Central memory CD4-positive, alpha-beta T cell (primary cell): ENCODE measurements at regions not wholly inside any gene's neighbourhood (a gene's known extent, or its start where the extent isn't known, plus 50 kb on each side); places are given as distances from the start of the nearest gene placed in this dataset.

Experiments used
- DNase-seq: peaks from one replicate; pipeline ENCODE4 v3.0.0; 2022

DNA sequence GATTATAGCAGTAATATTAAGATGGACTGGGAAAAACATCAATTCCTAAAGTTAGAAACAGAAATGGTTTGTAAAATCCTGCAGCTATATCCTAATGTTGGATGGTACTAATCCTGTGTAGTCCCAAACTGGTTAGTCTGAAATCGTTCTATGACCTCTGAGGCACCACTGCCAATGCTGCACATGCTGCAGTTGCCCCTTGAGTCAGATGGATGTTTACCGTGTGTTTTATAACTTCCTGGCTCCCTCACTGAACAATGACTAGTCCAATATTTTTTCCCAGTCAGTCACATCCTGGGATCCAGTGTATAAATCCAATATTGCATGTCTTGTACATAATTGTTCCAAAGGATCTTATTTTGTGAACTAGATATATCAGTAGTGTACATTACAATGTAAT is 226.7 kb upstream of the PKDCC start:
- DNase-seq, result no peak

DNA sequence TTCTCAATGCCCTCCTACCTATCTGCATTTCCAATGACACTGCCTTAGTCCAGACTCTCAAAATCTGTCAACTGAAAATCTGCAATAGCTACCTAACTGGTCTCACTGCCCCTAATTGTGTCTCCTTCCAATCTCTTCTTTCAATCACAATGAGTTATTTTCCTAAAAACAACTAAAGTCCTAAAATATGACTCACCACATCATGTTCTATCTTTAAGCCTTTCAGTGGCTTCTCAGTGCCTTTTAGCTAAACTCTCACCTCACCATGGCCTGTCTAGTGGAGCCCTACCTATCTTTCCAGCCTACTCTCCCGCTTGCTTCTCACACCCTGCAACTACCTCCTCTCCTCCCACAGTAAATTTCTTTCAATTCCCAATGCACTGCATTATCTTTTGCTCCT is 220.9 kb upstream of the PKDCC start:
- no peak for DNase-seq

DNA sequence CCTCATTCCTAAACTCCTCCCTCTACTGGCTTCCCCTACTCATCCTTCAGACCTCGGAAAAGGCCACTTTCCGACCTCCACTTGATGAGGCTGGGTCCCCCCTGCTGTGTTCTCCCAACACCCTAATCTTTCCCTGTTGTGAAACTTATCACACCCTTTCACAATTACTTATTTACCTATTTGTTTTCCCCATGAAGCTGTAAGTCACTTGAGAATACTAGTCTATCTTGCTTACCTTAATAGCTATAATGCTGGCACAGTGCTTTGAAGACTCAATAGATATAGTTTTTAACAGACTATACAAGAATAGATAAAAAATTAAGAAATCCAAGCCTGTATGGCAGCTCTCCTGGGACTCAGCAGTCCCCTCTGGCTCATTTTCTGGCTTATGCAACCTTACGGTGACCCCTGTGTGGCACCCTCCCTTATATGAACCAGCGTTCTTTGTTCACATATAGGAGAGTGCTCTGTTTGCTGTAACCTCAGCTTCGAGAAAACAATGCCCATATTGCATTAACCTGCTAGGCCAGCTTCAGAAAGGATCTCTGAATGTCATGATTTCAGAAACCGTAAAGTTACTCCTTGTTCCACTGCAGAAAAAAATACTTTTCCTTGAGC is 220.4 kb upstream of the PKDCC start:
- DNase-seq, result no peak

DNA sequence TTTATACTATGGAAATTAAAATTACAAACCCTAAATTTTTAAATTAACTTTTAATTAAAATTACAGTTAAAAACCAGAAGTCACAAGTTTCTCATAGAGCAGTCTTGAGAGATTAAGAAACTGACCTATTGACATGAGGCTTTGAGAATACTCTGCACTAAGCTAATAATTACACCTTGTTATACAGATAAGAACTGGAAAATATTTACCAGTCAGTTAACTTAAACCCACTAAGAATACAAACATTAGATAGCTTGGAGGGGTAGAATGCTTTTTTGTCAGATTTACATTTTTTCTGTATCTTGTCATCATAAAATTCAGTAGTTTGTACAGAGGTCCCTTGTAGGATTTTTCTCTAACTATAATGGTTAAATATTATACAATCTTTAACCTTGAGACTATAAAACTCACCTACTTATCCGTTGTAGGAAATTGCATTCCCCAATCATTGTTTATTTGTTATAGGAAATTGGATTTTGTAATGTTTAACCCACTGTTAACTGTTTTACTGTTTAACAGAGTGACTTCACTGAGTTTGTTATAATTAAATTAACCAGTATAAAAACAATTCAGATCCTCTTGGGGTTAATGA is 219.7 kb upstream of the PKDCC start:
- no peak for DNase-seq

DNA sequence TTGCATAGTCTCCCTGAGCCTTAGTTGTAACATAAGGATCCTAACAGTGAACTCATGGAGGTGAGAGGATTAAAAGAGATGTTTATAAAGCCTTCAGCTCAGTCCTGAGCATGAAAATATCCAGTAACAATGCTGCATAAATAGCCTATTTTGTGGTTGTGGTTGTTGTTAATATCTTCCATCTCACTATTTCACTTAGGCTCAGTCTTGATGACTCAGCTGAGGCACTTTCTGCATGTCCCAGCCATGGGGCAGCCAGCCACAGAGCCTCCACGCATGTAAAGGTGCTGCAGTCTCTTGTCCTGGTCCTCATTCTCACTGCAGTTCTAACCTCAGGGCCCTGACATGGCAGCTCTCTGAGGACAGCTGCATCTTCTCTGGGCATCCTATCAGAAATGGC is 218.8 kb upstream of the PKDCC start:
- no peak for DNase-seq

DNA sequence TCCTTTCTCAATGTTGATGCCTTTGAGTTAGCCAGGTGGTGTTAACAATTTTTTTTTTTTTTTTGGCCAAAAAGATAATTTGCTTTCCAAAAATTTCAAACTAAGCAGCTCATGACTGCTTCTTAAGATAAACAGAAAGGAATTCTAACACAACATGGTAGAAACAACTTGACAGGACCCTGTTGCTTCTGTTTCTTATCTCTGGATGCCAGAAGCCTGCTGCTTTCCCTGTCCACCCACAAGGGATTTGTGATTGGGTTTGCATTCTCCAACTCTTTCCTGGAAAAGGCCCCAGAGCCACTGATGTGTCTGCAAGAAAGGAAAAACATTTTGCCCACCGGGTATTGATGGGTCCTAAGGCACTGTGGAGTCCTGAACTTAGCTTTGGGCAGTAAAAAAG is 217.2 kb upstream of the PKDCC start:
- no peak for DNase-seq

DNA sequence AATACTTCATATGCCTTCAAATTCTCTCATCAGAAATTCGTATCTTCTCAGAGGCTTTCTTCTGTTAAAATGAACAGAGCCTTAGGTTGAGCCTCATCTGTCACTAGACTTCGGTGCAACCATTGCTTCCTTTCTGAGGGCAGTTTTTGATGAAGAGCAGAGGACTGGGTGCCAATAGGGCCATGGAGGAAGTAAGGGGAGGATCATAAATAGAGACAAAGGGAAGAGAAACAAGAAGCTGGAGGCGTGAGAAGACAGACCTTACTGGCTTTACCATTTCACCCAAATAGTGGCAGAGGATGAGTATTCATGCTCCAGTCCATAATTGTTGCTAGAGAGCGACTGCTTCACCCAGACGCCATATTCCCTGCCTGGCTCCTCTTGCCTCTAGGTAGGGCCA is 215.6 kb upstream of the PKDCC start:
- no peak for DNase-seq

DNA sequence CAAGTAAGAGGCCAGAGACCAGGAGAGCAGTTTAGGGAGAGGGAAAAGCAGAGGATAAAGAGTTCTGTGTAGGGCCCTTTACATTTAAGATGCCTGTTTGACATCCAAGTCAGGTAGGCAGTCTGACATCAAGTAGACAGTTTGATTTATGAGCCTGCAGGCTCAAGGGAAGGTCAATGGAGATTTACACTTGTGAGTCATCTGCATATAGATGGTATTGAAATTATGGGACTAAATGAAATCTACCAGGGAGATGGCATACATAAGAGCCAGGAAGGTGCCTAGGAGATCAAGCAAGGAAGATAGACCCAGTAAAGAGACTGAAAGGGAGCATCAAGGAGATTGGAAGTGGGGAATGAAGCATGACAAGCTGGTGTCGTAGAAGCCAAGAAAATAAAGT is 212.4 kb upstream of the PKDCC start:
- no peak for DNase-seq

DNA sequence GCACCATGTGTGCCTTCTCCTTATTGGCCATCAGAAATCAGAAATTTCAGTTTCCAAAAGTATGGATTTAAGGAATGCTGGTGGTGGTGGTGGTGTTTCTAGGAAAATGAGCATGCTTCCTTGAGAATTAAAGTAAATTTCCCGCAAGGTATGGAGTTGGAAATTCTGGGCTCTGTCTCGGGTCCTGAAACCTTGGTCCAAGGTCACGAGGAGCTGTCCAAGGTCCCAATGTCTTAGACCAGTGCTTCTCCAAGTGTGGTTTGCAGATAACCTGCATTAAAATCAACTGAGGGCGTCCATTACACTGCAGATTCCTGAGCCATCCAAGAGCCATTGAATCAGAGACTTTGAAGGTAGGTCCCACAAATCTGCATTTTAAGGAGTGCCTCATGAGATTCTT is 210.9 kb upstream of the PKDCC start:
- peak; percentile 9 for DNase-seq

DNA sequence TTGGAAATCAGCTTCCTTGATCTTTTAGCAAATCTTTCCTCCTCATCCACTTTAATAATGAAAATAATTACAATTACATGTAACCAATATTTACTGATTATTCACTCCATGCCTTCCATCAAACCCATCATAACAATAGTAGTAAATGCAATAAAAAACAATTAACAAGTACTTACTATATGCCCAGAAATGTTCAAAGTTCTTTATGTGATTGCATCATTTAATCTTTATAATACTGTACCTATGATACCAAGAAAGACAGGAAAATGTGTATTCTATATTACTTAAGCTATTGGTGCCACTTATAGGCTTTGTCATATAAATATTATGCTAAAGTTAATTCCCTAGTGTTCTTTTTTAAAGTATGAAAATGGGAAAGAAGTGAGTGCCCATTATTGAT is 210.2 kb upstream of the PKDCC start:
- no peak for DNase-seq

DNA sequence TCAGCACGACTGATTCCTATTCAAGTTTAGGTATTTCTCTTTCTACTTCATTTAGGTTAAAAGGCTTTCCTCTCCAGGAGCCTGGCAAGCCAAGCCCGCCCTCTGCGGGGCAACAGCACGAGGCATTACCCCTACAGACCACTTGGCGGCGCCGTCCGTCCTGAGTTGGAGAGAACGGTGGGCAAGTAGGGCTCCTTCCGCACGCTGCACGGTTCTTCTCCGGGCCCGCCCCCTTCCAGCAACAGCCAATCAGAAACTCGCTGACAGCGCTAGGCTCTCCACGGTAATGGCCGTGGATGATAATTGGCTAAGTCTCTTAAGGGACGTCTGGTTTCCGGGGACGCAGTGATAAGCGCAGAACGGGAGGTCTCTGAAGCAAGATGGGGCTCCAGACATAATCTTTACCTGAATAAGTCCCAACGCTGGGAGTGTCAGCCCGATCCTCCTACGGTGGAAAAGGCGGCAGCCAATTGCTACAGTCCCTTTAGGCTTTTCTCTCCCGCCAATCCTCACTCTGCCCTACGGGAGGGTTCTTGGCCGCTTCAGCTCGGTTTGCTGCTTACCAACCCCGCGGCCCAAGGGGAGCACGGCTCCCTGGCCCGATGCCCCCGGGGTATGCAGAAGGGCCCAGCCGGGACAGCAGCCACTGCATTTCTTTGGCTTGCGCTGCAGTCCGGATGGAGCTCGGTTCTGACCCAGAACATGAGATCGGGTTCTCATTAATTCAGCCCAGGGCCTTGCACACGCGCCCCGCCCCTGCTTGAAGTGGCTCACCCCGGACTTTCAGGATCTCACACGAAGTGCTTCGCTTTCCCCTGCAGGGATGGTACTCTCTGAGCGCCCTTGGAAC is 206.9 kb upstream of the PKDCC start:
- DNase-seq, result peak; percentile 97

DNA sequence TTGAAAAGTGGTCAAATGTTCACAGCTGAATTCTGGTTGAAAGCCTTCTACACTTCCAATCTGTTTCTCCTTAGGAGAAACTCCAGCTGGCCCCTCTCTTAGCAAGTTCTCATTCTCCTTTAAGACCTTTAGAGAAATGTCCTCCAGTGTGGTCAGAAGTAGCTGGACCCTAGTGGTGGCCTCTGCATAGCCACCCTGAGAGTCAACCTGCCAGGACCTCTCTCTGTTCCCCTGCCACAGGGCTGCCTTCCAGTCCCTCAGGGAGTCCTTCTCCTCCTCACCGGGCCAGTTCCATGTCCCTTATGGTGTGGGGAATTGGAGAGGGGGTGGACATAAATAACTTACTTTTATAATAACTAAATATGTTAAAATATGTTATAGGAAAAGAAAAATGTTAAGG is 200.9 kb upstream of the PKDCC start:
- DNase-seq, result no peak

DNA sequence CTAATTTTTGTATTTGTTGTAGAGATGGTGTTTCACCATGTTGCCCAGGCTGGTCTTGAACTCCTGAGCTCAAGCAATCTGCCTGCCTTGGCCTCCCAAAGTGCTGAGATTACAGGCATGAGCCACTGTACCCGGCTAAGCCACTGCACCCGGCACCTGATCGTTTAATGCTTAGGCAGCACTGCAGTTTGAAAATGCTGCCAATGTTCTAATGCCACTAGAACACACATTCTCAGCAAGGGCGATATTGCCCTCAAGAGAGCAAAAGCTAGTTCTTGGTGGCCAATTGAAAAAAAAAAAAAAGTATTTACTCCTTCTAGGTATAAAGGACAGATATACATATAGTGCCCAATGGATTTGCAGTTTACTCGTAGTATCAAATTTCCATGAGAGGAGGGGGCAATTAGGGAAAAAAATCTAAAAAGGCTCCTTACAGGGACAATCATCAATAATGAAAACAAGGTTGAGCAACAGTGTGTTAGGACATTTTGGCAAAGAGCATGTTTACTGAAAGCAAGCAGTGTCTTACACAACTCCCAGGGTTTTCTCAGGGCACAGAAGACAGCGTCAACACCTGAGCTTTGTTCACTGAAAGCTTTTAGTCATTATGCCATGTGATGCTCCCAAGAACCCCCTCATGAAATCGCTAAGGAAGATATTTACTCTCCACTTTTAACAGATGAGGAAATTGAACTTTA is 199.9 kb upstream of the PKDCC start:
- DNase-seq, result no peak

DNA sequence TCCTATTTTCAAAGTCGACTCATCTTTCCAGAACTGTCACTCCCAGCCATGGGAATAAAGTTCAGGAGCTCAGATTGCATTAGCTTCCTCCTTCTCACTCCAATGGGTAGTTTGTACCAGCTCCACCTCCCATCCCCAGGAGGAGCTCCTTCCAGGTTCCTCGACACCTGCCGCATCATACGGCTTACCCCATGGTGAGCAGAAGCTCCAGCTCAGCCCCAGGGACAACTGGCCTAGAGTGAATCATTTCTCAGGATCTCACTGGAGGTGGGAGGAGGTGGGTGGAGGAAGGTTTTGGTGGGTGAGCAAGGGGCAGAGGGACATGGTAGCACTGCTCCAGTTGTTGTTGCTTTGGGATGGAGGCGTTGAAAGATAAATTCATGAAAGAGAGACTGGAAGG is 196.3 kb upstream of the PKDCC start:
- no peak for DNase-seq

DNA sequence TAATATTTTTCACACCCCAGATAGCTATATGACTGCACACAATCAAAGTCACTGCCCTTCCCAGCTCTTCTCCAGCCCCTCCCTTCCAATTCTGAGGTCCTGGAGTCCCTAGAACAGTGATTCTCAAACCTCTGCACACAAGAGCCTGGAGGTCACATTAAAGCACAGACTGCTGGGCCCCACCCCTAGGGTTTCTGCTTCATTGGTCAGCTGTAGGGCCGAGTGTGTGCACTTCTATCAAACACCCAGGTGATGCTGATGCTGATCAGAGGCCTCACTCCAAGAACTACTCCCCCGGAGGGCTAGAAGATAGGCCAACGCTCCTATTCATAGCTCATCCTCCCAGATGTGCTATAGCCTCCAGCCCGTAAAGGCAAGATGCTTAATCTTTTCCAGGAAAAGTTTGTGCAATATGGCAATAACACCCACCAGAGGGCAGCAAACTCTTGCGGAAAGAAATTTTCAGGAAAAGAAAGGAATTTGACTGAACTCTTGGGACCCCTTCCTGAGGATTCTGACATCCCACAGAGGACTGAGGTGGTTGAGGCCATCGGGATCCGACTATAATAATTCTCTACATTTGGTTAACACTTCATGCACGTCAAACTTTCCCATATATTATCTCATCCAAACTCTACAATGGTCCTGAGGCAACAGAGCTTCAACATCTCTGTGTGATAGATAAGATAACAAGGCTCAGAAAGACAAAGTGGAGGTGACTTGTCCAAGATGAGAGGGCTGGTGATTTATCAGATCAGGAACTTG is 194.2 kb upstream of the PKDCC start:
- DNase-seq, result no peak

DNA sequence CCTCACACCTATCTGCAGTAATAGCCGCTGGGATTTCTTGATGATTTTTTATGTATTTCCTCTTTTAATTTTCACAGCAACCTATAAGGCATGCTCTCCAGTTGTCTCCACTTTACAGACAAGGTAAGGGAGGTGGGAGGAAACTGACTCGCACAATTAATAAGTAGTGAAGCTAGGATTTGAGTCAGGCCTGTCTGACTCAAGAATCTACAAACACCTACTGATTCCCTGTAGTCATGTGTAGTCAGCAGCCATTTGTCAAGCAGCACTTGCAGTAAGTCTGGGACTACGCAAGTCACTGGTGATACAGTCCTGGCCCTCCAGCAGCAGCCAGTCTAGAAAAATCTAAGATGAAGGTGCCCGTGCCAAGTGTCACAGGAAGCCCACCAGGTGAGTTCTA is 193.6 kb upstream of the PKDCC start:
- no peak for DNase-seq

DNA sequence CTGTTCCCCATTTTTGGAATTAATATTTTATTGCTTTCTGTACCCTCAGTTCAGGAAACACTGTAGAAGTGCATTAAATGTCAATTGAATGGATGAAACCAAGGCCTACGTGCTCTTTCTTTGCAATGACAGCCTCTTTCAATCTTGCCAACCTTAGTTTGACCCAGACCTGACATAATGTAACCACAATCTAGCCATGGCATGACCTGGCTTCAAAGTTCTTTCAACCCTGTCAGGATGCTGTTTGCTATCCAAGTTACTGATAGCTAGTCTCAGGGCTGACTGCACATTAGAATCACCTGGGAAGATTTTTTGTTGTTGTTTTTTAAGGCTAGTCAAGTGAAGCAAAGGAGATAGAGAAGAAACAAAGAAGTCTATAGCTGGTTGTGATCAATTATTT is 190.9 kb upstream of the PKDCC start:
- no peak for DNase-seq

DNA sequence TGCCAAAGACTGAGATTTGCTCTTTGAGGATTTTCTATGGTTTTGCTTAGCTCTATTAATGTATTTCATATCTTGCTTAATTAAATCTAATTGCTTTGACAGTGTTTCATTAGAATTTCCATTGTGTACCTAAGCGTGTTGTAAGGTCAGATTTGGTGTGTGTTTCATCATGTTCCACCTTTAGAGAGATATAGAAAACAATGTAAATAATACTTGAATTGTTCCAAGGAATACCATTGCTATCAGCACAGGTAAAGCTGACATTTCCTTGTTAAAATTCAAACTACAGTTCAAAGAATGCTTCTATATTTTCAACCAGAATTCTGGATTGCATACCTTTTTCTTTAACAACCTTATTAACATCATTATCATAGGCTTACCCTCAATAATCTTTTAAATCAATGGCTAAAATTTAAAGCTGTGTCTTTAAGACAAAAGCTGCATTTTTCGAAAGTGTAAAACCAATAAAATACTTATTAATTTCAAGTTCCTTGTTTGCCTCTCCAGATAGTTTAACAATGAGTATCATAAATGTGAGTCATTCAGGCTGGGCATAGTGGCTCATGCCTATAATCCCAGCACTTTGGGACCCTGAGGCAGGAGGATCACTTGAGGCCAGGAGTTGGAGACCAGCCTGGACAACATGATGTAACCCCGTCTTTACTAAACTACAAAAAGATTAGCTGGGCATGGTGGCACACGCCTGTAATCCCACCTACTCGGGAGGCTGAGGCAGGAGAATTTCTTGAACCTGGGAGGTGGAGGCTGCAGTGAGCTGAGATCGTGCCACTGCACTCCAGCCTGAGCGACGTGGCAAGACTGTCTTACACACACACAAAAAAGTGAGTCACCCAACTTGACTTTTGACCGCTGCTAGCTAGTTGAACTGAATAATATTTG is 188.0 kb upstream of the PKDCC start:
- no peak for DNase-seq

DNA sequence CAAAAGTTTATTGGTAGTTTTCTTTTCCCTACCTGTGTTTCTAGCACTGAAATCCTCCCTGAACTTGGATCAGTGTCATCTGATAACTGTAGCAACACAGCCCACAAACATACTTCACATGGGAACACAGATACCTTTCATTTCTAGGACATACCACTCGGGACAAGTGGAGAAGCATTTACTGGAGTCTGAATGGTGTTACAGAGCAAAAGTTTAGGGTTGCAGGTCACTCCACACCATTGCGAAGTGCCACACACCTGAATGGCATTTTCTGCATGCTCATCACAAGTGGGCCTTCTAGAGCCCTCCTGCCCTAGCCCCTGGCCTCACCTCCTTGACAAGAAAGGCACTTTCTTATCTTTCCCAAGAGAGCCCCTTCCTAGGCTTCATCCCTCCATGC is 184.8 kb upstream of the PKDCC start:
- DNase-seq, result no peak

DNA sequence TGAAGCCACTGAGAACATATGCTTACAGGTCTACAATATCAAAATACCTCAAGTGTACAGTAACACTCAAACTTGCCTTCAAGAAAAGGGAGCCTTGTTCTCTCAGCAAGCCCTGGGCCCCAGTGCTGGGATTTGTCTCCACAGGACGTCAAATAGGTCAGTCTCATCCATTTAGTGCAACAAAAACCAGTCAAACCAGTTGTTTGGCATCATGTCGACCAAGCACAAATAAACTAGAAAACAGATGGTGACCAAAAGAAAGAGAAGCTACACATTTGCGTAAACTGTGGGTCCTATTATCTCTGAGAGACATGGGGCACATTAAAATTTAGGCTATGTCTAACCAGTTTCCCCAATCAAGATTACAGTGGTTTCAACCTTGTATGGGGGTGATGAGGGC is 182.6 kb upstream of the PKDCC start:
- DNase-seq, result no peak

DNA sequence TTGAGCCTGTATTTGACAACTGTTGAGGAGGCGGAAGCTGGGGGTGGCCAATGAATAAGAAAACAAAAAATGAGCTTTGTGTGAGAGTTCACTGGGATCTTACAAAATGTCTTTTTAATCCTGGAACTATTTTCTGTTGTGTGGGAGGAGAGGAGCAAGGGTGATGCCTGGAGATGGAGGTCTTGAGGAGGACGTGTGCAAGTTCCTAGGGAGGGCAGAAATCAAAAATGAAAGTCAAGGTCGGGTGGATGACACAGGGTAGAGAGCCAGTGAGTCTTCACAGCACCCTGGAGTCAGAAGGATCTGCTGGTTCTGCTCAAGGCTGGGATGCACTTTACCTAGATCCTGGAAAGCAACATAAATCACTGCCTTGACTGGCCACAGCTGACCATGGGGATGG is 180.3 kb upstream of the PKDCC start:
- no peak for DNase-seq
